Lower lobe of right lung (tissue), 2 donors: ENCODE measurements at regions not wholly inside any gene's neighbourhood (a gene's known extent, or its start where the extent isn't known, plus 50 kb on each side); places are given as distances from the start of the nearest gene placed in this dataset.

Source experiments
- ATAC-seq, 2 donors: fragments of 200-7000 bp; cut with Tn5 transposase; one replicate each; pipeline ENCODE4 v1.9.1; 2020 to 2022; ENCODE audit warnings: mild to moderate bottlenecking in 2 of 2, moderate library complexity in 2 of 2
- DNase-seq: peaks from one replicate; pipeline ENCODE4 v3.0.0-alpha.2; 2020
- H3K27ac ChIP-seq: fragments of 200-600 bp; one replicate; pipeline ENCODE4 v1.8.0; 2022
- H3K27me3 ChIP-seq: fragments of 200-600 bp; one replicate; pipeline ENCODE4 v1.8.0; 2022; ENCODE audit warnings: low read depth
- H3K36me3 ChIP-seq: fragments of 200-600 bp; one replicate; pipeline ENCODE4 v1.8.0; 2022; ENCODE audit warnings: mild to moderate bottlenecking
- H3K4me1 ChIP-seq: fragments of 200-600 bp; one replicate; pipeline ENCODE4 v1.8.0; 2022
- H3K4me3 ChIP-seq: fragments of 200-600 bp; one replicate; pipeline ENCODE4 v1.8.0; 2022; ENCODE audit warnings: mild to moderate bottlenecking
- H3K9me3 ChIP-seq: fragments of 200-600 bp; one replicate; pipeline ENCODE4 v1.8.0; 2022
- CTCF ChIP-seq: fragments of 200-600 bp; IDR thresholded peaks from one replicate; pipeline ENCODE4 v1.8.0; 2022; ENCODE audit warnings: antibody characterized with exemption, mild to moderate bottlenecking
- intact Hi-C: fragments of 100-400 bp; cut with DNase I; formaldehyde crosslinking; loops from one replicate; pipeline ENCODE4 v1.11.0; 2022
- donor health status: DM: no; HTN: yes; CAD: no; lungs with severe emphysema.

- no peak overlapping the region for H3K27ac ChIP-seq
These were observed 130.8 kb upstream of the PTPRT start for GRCh38 chr20:43320536-43320935.

GRCh38 chr20:43318755-43319297, 129.1 kb upstream of the PTPRT start:
- H3K27ac ChIP-seq, result no peak overlapping the region
- H3K27me3 ChIP-seq, result no peaks in the 10 kb centered on the region
- ATAC-seq (no peak), DNase-seq (no peak)
- no peaks in the 10 kb centered on the region for H3K36me3 ChIP-seq
- H3K4me3 ChIP-seq, result no peak overlapping the region
- no peaks in the 10 kb centered on the region for H3K9me3 ChIP-seq
- intact Hi-C loops, result no loop called here
- TF ChIP-seq CTCF, result no peak
- no peaks in the 10 kb centered on the region for H3K4me1 ChIP-seq

More at GRCh38 chr20:43320536-43320935, 130.8 kb upstream of the PTPRT start:
- intact Hi-C loops, result no loop called here
- Histone ChIP-seq H3K4me1 (no peaks in the 10 kb centered on the region), H3K27me3 (no peaks in the 10 kb centered on the region), H3K36me3 (no peaks in the 10 kb centered on the region), H3K9me3 (no peaks in the 10 kb centered on the region), H3K4me3 (no peak overlapping the region)
- TF ChIP-seq CTCF, result no peak
- DNase-seq (no peak), ATAC-seq (no peak)

GRCh38 chr20:43316271-43316670, 126.6 kb upstream of the PTPRT start:
- Histone ChIP-seq H3K9me3 (no peaks in the 10 kb centered on the region), H3K27ac (no peak overlapping the region), H3K4me3 (no peak overlapping the region), H3K4me1 (no peaks in the 10 kb centered on the region), H3K27me3 (no peaks in the 10 kb centered on the region), H3K36me3 (no peaks in the 10 kb centered on the region)
- intact Hi-C loops, result no loop called here
- TF ChIP-seq CTCF, result no peak
- DNase-seq, result no peak
- no peak for ATAC-seq

GRCh38 chr20:43309266-43309665, 119.6 kb upstream of the PTPRT start:
- intact Hi-C loops, result no loop called here
- peaks cover 5% of the 10 kb centered on the region for H3K9me3 ChIP-seq
- H3K27ac ChIP-seq, result no peak overlapping the region
- H3K27me3 ChIP-seq, result no peaks in the 10 kb centered on the region
- H3K4me1 ChIP-seq, result no peaks in the 10 kb centered on the region
- ATAC-seq, result no peak
- TF ChIP-seq CTCF, result no peak
- H3K4me3 ChIP-seq, result no peak overlapping the region
- H3K36me3 ChIP-seq, result no peaks in the 10 kb centered on the region
- no peak for DNase-seq

- H3K4me3 ChIP-seq, result no peak overlapping the region
- H3K9me3 ChIP-seq, result peaks cover 5% of the 10 kb centered on the region
- intact Hi-C loops, result no loop called here
- ATAC-seq (peak; percentile 32 to 56), DNase-seq (no peak)
- no peaks in the 10 kb centered on the region for H3K27me3 ChIP-seq
- no peaks in the 10 kb centered on the region for H3K4me1 ChIP-seq
- H3K27ac ChIP-seq, result no peak overlapping the region
- no peaks in the 10 kb centered on the region for H3K36me3 ChIP-seq
- TF ChIP-seq CTCF, result no peak
These were observed 117.1 kb upstream of the PTPRT start for GRCh38 chr20:43306837-43307236.

- no peaks in the 10 kb centered on the region for H3K36me3 ChIP-seq
- H3K4me1 ChIP-seq, result no peaks in the 10 kb centered on the region
- H3K27ac ChIP-seq, result no peak overlapping the region
- ATAC-seq, result no peak
- intact Hi-C loops, result no loop called here
- H3K27me3 ChIP-seq, result no peaks in the 10 kb centered on the region
- H3K4me3 ChIP-seq, result no peak overlapping the region
- H3K9me3 ChIP-seq, result peaks cover 5% of the 10 kb centered on the region
- DNase-seq, result no peak
- no peak for TF ChIP-seq CTCF
These were observed 116.0 kb upstream of the PTPRT start for GRCh38 chr20:43305749-43306148.
